NOMO-1 treated with dmso at 0.1 percent for 144 hours (cell line): ENCODE measurements at regions not wholly inside any gene's neighbourhood (a gene's known extent, or its start where the extent isn't known, plus 50 kb on each side); places are given as distances from the start of the nearest gene placed in this dataset.
"Not testable (repeated sequence)": the region's sequence is repeated elsewhere in the genome, so short reads cannot be mapped to it uniquely, and the experiment has no call there.

Source experiments
- DNase-seq: peaks from one replicate; lab custom pipeline; 2025; ENCODE audit not compliant: unreplicated experiment; lab: John Stamatoyannopoulos, UW

DNA sequence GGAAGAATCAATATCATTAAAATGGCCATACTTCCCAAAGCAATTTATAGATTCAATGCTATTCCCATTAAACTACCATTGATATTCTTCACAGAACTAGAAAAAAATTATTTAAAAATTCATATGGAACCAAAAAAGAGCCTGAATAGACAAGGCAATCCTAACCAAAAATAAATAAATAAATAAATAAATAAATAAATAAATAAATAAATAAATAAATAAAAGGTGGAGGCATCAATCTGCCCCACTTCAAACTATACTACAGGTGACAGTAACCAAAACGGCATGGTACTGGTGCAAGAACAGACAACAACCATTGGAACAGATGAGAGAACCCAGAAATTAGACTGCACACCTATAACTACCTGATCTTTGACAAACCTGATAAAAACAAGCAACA is 598.5 kb upstream of the GRM3 start:
- DNase-seq: not testable (repeated sequence)

DNA sequence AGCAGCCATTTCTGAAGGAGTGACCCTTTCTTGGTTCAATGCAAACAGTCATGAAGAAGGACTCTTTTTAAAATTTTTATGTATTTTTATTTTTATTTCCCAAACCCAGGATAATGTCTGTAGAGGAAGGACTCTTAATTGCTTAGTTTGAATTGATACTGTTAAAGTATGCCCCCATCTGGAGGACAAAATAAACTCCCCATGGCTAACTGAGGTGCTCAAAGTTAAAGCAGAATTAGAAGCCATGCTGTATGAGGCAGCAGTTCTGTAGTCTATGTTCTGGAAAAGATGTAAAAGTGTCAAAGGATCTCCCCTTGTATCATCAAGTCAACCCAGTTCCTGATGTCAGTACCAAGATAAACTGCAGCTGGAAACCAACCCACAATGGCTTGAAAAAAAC is 617.9 kb upstream of the GRM3 start:
- no peak for DNase-seq

DNA sequence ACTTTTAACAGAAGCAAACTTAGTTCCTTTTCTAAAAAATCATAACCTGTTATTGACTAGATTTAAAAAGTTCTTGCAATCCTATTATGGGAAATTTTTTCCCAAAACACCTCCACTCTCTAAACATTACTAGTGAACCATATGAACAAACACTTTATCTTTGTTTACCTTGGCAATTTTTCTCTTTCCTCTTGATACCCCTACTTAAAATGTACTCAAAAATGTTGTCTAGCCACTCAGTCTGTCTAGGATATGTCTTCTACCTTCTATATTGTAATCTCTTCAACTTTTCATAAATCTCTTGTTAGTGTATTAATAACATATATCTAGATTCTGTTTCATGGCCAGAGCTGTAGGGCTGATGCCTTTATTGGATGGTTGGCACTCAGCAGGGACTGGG is 630.0 kb upstream of the GRM3 start:
- DNase-seq: no peak

DNA sequence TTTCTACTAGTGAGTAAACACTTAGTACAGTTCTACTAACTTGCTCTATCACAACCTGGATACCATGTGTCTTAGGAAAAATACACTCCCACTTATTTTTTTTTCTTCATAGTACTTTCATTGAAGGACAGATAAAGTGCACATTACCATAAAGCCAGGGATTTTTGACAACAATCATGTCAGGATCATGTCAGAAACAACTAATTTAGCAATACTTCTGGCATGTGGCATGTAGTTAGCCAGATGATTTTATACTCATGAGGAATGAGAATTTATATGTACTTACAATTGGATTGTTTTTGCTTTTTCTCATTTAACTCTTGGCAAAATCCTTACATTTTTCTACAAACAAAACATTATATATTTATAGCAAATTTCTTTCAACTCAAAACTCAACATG is 630.7 kb upstream of the GRM3 start:
- DNase-seq: no peak

DNA sequence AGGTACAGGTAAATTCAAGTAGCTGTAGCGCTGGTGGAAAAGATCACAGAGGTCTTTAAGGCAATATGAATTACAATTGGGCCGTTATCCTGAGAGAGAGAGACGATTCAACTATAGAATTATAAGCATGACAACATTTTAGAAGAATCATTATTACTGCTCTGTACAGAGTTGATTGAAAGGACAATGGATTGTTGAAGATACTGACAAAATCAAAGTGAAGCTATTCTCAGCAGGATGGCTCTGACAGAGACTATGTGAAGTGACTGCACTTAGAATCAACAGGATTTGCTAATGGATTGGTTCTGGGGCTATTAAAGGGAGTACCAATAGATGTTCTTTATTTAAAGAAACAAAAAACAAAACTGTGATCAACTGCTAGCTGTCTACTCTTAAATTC is 634.8 kb upstream of the GRM3 start:
- no peak for DNase-seq

DNA sequence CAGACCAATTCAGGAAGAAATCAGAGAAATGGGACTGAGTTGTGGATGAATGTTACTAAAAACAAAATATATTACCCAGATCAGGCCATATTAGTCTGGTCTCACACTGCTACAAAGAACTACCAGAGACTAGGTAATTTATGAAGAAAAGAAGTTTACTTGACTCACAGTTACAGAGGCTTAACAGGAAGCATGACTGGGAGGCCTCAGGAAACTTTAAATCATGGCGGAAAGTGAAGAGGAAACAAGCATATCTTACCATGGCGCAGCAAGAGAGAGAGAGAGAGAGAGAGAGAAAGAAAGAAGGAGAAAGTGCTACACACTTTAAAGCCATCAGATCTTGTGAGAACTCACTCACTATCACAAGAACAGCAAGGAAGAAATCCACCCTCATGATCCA is 636.8 kb upstream of the GRM3 start:
- DNase-seq: no peak

DNA sequence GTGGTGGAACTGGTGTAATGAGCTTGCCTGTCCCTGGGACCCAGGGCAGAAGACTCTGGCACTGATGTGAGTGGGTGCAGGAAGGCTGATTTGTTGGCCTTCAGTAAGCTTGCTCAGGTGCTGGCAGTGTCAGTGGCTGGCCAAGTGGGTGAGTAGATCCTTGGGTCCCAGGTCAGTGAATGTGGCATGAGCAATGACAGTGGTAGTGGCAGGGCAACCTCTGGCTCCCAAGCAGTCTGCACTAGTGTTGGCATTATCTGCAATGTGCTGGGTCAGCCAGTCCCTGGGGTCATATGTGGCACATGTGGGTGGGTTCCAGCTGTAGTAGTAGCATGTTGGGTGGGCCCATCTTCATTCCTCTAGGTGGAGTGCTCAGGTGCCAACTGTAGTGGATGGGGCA is 640.9 kb upstream of the GRM3 start:
- no peak for DNase-seq

DNA sequence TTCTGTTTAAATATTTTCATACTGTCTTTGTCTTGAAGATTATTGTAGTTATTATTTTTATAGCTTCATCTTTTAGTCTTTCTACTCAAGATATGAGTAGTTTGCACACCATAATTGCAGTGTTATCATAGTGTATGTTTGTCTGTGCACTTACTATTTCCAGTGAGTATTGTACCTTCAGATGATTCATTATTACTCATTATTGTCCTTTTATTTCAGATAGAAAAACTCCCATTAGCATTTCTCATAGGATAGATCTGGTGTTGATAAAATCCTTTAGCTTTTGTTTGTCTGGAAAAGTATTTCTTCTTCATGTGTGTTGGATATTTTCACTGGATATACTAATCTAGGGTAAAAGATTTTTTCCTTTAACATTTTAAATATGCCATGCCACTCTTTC is 646.2 kb upstream of the GRM3 start:
- DNase-seq: no peak

DNA sequence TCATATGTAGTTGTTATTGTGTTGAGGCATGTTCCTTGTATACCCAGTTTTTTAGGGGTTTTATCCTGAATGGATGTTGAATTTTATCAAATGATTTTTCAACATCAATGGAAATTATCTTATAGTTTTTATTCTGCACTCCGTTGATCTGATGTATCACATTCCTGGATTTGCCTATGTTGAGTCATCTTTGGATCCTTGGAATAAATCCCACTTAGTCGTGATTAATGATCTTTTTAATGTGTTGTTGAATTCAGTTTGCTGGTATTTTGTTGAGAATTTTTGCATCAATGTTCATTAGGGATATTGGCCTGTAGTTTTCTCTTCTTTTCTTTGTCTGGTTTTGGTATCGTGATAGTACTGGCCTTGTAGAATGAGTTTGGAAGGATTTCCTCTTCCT is 648.6 kb upstream of the GRM3 start:
- no peak for DNase-seq

DNA sequence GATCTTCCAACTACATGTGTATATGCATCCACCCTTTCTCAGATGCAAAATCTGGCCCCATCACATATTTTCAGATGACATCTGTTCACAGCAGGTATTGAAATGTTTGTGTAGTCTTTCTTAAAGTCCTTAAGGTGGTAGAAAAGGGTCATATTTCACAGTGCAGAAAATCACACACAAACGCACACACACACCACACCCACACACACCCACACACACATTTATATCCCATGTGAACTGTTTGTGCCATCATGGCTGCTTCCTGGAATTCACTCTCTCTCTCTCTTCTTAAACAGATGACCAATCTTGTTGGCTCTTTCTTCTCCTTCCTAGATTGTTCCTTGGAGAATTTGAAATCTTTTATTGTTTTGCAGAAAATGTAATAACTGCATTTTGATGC is 663.0 kb upstream of the GRM3 start:
- no peak for DNase-seq

DNA sequence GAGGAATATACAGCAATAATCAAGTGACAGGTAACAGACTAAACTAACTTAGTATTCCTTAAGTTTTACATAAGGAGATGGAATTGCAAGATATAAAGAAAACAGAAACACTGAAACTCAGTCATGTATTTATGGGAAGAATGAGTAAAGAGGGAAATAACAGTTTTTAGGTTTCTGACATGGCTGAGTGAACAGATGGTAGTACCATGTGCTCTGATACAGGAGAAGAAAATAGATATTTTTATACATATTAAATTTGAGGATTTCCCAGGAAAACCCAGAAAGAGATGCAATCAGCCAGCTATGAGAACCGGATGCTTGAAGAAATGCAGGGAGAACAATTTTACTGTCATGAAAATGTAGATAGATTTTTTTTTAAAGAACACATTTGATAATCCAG is 669.5 kb upstream of the GRM3 start:
- DNase-seq: no peak

DNA sequence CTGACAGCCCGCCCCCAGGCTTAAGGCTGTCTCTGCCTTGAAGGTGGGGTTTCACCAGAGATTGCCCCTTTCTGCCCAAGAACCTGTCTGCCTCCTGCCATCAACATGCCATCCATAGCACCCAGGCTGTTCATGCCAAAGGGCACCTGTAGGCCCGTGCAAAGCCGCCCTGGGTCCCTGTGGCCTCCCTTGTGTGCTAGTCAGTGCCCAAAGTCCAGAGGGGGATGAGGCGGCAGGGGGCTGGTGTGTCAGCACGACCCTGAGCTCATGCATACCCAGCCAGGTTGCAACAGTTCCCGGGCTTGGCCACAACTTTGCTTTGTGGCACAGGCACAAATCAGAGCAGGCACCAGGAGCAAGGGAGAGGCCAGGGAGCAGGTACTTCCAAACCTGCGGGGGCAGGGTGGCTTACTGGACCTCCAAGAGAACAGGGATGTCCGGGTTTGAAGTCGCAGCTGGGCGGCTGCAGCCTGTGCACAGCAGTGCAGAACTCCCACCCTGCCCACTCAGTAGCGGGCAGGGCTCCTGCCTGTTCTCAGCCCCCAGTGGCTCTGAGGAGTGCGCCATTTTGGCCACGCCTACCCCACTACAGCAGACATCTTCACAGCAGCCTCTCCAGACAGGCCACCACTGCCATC is 671.1 kb upstream of the GRM3 start:
- no peak for DNase-seq

DNA sequence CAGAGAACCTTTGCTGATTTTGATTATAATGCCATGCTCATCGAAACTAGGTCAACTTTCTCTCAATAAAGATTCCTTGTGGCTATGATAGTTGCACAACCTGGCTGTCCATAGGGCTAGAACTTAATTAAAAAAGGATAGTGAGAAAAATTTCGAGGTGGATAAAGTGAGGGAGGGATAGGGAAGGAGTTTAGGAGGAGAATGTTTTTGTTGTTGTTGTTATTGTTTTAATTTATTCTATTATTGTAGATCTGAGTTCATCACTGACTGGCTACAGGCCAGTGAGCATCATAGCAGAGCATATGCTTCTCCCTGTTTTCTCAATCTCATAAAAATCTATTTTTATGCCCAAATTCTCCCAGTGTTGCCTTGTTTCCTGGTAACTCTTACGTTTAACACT is 688.7 kb upstream of the GRM3 start:
- no peak for DNase-seq

DNA sequence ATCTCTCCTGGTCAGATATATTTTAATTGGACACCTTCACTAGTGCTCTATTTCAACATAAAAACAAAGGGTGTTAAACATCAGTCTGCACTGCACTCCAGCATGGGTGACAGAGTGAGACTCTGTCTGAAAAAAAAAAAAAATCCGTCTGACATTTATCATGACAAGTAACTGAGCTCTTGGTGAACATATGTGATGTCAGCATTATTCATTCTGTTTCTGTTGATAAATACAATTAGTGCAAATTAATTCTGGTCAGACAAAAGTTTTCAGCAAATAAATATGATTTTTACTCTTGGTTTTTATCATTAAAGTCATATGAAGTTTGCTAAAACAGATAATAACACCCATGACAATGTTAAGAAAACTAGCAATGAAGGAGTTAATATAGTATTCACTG is 692.8 kb upstream of the GRM3 start:
- no peak for DNase-seq

DNA sequence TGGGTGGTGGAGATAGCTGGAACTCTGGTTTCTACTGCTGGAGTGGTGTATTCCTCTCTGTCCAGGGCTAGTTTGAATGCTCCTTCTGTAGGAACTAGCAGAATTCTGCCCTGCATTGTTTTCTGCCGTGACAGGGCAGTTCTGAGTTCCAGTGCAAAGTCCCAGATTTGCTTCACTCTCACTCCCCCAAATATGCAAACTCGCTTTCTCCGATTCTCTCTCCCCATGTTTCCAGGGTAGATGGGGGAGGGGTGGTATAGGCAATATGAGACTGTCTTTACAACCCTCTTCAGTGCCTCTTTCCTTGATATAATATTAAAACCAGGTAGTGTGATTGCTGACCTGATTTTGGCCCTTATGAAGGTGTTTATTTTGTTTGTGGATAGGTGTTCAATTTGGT is 693.3 kb upstream of the GRM3 start:
- no peak for DNase-seq

DNA sequence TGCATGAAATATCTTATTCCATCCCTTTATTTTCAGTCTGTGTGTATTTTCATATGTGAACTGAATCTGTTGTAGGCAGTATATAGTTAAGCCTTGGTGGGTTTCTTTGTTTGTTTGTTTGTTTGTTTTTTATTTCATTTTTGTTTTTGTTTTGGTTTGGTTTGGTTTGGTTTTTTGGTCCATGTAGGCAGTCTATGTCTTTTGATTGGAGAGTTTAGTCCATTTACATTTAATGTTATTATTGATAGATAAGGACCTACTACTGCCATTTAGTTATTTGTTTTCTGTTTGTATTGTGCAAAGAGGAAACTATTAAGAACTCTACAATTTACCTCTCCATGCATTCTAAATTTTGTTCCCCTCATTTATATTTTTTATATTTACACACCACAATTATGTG is 695.9 kb upstream of the GRM3 start:
- DNase-seq: no peak

DNA sequence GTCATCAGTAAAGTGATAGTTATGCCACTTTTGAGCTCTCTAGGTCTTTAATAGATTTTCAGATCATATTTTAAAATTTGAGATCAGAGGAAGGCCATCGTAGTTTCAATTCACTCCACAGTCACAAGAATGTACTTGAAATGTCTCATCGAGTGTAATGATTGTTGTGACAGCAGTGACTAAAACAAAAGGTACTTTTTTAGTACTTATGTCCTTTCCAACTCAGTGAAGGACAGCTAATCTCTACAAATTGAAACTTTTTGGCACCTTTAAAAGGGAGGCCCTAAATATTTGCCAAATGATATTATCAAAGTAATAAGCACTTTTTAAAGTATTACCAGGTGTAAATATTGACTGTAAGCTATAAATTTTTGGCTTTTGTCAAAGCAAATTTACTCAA is 702.9 kb upstream of the GRM3 start:
- no peak for DNase-seq

DNA sequence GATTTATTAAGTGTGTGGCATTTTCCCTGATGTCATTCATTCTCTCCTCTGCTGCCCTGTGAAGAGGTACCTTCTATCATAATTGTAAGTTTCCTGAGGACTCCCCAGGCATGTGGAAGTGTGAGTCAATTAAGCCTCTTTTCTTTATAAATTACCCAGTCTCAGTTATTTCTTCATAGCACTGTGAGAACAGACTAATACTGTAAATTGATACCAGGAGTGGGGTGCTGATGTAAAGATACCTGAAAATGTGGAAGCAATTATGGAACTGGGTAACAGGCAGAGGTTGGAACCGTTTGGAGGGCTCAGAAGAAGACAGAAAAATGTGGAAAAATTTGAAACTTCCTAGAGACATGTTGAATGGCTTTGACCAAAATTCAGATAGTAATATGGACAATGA is 711.8 kb upstream of the GRM3 start:
- DNase-seq: no peak

DNA sequence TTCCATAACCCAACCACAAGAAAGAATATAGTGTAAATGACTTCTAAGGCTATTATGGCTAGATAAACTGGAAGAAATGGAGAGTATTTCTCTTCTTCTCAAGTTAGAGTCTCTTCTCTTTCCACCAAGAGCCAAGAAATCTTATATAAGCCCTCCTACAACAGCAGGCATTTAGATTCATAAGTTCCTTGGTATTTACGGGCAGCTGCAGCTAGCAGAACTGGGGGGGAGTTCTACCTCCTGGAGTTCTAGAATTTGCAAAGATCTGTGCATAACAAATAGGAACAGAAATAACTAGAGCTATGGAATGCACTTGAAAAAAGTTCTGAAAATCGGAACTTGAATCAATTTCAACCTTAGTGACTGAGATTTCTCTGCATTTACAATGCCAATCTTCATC is 715.2 kb upstream of the GRM3 start:
- no peak for DNase-seq

DNA sequence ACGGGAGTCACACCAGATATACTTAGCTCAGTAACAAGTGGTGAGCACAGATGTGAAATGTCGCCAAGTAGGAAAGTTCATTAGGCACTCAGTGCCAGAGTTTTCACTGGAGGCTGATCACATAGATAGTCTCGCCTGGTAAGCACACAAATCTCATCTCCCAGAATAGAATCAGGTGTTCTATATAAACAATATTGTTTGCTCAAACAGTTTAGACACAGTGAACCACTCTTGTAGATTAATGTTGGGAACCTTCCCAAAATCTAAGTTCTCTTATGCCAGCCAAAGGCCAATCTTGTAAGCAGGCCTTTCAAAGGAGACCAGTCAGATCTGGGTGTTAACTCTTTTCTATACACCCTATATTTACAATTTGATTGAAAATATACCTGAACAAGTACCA is 716.5 kb upstream of the GRM3 start:
- no peak for DNase-seq

DNA sequence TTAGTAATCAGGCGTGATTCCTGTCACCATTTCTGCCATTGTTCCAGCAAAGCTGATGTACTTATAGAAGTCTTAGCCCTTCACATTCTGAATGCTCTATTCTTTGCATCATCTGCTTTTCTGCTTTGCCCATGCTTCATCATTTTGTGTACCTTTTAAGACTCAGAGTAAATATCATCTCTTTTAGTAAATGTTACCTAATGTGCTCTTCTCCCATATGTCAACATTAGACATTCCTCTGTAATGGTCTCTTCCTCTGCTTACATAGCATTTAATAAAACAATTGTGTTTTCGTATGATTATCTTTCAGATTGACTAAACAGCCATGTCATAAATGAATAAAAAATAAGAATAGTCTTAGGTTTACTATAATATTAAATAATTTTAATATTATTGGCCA is 719.6 kb upstream of the GRM3 start:
- DNase-seq: no peak

DNA sequence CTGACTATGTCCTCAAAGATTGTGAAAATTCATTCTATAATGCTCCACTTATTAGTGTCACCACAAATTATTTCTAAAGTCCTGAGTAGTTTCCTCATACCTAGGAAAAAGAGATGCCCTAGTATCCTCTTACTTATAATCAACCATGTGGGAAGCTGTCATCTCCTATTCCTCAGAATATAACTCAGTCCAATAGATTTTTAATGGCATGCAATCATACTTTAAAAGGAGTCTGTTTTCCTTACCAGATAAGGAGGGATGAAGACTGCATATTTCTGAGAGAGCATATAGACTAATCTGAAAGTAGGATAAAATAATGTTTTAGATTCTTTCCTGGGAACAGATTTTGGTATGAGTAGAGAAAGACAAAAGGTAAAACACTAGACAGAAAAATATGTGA is 727.7 kb upstream of the GRM3 start:
- DNase-seq: no peak

DNA sequence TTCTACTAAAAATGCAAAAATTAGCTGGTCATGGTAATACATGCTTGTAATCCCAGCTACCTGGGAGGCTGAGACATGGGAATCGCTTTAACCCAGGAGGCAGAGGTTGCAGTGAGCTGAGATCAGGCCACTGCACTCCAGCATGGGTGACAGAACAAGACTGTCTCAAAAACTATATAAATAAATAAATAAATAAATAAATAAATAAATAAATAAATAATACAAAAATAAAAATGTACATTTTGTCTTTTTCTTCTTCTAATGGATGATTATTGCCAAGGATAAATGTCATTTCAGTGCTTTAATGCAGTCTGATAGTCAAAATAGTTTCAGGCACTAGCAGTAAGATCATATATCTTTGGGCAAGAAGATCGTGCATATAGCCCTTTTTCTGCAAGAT is 727.6 kb upstream of the SEMA3D start:
- no peak for DNase-seq

DNA sequence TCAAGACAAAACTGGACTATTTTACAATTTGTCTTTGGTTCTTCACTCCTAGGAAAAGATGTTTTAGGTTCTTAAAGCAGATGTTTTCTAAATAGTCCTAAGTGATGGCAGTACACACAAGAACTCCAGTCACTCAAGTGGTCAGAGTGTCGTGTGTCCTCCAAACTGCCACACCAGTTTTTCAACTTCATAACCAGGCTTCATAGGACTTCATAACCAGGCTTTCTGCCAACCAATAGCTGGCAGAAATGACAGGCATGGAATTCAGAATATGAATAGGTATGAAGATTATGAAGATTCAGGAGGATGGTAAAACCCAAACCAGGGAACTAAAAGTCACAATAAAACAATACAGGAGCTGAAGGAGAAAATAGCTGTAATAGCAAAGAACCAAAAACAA is 721.2 kb upstream of the SEMA3D start:
- DNase-seq: no peak
